ENCODE measurements at regions not wholly inside any gene's neighbourhood (a gene's known extent, or its start where the extent isn't known, plus 50 kb on each side); places are given as distances from the start of the nearest gene placed in this dataset.

DNA sequence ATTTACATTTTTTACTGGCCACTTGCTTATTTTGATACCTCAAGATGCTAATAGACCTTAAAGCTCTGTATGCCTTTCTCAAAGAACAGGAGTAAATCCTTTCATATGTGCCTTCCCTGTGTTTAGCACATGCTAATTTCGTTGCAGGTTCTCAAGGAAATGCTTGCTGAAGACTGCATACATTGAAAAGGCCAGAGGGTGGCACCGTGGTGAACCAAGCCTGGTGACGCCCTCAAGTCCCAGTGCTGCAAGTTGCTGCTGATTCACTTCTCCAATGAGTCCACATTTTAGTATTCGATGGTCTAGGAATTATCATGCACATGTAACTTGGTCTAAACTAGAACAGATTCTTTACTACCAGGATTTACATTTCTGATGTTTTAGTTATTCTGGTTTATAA is 94.1 kb downstream of the CLDN17 start:
- TF ChIP-seq, protein P1, sequence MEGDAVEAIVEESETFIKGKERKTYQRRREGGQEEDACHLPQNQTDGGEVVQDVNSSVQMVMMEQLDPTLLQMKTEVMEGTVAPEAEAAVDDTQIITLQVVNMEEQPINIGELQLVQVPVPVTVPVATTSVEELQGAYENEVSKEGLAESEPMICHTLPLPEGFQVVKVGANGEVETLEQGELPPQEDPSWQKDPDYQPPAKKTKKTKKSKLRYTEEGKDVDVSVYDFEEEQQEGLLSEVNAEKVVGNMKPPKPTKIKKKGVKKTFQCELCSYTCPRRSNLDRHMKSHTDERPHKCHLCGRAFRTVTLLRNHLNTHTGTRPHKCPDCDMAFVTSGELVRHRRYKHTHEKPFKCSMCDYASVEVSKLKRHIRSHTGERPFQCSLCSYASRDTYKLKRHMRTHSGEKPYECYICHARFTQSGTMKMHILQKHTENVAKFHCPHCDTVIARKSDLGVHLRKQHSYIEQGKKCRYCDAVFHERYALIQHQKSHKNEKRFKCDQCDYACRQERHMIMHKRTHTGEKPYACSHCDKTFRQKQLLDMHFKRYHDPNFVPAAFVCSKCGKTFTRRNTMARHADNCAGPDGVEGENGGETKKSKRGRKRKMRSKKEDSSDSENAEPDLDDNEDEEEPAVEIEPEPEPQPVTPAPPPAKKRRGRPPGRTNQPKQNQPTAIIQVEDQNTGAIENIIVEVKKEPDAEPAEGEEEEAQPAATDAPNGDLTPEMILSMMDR (conservative IDR thresholded peaks at IDR 0.05; ENCODE audit: low read depth, low read length), result peak; percentile 67
- TF ChIP-seq EZH2 (IDR thresholded peaks at IDR 0.05; ENCODE audit: low read length, unreplicated experiment), result no peak
- no peaks in the 10 kb centered on the region for H3F3A ChIP-seq (ENCODE audit: low read length, unreplicated experiment)
- no peak overlapping the region for H3K4me2 ChIP-seq (ENCODE audit: low read length)
- peak; percentile 72 for DNase-seq
- intact Hi-C loops (cut with micrococcal nuclease), result no loop called here
- H2AFZ ChIP-seq (ENCODE audit: low read length), result no peak overlapping the region
- peaks cover 32% of the 10 kb centered on the region for H3K27me3 ChIP-seq (ENCODE audit: low read length)
- H3K36me3 ChIP-seq (ENCODE audit: low read depth, low read length), result no peaks in the 10 kb centered on the region
- no peaks in the 10 kb centered on the region for H3K9me2 ChIP-seq (replicated peaks; ENCODE audit: low read length)
- no peak overlapping the region for H3K9ac ChIP-seq (ENCODE audit: low read length)
- BruUV-seq (replicated peaks), result no TSS peak
- H3K79me2 ChIP-seq (ENCODE audit: low read length), result no peaks in the 10 kb centered on the region
- ChIA-PET CTCF (no interaction called here), POLR2A (ENCODE audit: unreplicated experiment) (no interaction called here)
- H4K20me1 ChIP-seq (ENCODE audit: low read length), result no peaks in the 10 kb centered on the region
- no peak for ATAC-seq
- H3K4me3 ChIP-seq (ENCODE audit: low read length), result no peak overlapping the region
- no peak overlapping the region for H3K27ac ChIP-seq (ENCODE audit: low read length)
- H3K4me1 ChIP-seq (ENCODE audit: insufficient read depth, low read length), result no peaks in the 10 kb centered on the region
- no peaks in the 10 kb centered on the region for H3K9me3 ChIP-seq (ENCODE audit: low read length)

DNA sequence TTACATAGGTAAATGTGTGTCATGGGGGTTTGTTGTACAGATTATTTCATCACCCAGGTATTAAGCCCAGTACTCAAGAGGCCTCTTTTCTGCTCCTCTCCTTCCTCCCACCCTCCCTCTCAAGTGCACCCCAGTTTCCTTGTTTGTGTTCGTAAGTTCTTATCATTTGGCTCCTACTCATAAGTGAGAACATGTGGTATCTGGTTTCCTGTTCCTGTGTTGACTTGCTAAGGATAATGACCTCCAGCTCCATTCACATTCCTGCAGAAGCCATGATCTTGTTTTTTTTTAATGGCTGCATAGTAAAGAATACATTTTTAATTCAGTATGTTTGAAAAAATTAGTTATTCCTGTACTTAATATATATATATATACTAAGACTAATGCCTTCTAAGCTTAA is 107.7 kb downstream of the CLDN17 start:
- H2AFZ ChIP-seq (ENCODE audit: low read length), result no peak overlapping the region
- no peaks in the 10 kb centered on the region for H3K4me1 ChIP-seq (ENCODE audit: insufficient read depth, low read length)
- H3F3A ChIP-seq (ENCODE audit: low read length, unreplicated experiment), result no peaks in the 10 kb centered on the region
- H3K9me3 ChIP-seq (ENCODE audit: low read length), result no peaks in the 10 kb centered on the region
- ChIA-PET CTCF (no interaction called here), POLR2A (ENCODE audit: unreplicated experiment) (no interaction called here)
- TF ChIP-seq EZH2 (IDR thresholded peaks at IDR 0.05; ENCODE audit: low read length, unreplicated experiment) (no peak), EZH2phosphoT487 (IDR thresholded peaks at IDR 0.05; ENCODE audit: borderline replicate concordance, low read length) (no peak)
- no peaks in the 10 kb centered on the region for H3K9me2 ChIP-seq (replicated peaks; ENCODE audit: low read length)
- no peak for DNase-seq
- BruUV-seq (replicated peaks), result no TSS peak
- peaks cover 33% of the 10 kb centered on the region for H3K27me3 ChIP-seq (ENCODE audit: low read length)
- no peaks in the 10 kb centered on the region for H3K36me3 ChIP-seq (ENCODE audit: low read depth, low read length)
- intact Hi-C loops (cut with micrococcal nuclease), result no loop called here
- no peak overlapping the region for H3K4me2 ChIP-seq (ENCODE audit: low read length)
- H4K20me1 ChIP-seq (ENCODE audit: low read length), result no peaks in the 10 kb centered on the region
- no peaks in the 10 kb centered on the region for H3K79me2 ChIP-seq (ENCODE audit: low read length)
- H3K27ac ChIP-seq (ENCODE audit: low read length), result no peak overlapping the region
- no peak overlapping the region for H3K9ac ChIP-seq (ENCODE audit: low read length)
- H3K4me3 ChIP-seq (ENCODE audit: low read length), result no peak overlapping the region
- no peak for ATAC-seq

DNA sequence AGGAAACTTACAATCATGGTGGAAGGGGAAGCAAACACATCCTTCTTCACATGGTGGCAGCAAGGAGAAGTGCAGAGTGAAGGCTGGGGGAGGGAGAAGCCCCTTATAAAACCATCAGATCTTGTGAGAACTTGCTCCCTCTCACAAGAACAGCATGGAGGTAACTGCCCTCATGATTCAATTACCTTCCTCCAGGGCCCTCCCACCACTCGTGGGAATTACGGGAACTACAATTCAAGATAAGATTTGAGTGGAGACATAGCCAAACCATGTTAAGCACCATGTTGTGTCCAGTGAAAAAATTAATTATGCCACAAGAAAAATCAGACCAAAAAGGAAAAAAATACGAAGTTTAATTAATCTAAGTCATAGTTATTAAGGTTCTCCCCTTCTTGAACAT is 109.5 kb downstream of the CLDN17 start:
- H3K4me3 ChIP-seq (ENCODE audit: low read length), result no peak overlapping the region
- TF ChIP-seq EZH2 (IDR thresholded peaks at IDR 0.05; ENCODE audit: low read length, unreplicated experiment), result no peak
- TF ChIP-seq, protein P1 (conservative IDR thresholded peaks at IDR 0.05; ENCODE audit: low read depth, low read length), result no peak
- TF ChIP-seq EZH2phosphoT487 (IDR thresholded peaks at IDR 0.05; ENCODE audit: borderline replicate concordance, low read length), result no peak
- DNase-seq (no peak), ATAC-seq (no peak)
- no peaks in the 10 kb centered on the region for H3K4me1 ChIP-seq (ENCODE audit: insufficient read depth, low read length)
- H3K9me3 ChIP-seq (ENCODE audit: low read length), result no peaks in the 10 kb centered on the region
- H3K4me2 ChIP-seq (ENCODE audit: low read length), result no peak overlapping the region
- H3K79me2 ChIP-seq (ENCODE audit: low read length), result no peaks in the 10 kb centered on the region
- H3K9me2 ChIP-seq (replicated peaks; ENCODE audit: low read length), result no peaks in the 10 kb centered on the region
- no peaks in the 10 kb centered on the region for H3K36me3 ChIP-seq (ENCODE audit: low read depth, low read length)
- H3K27me3 ChIP-seq (ENCODE audit: low read length), result peaks cover 24% of the 10 kb centered on the region
- intact Hi-C loops (cut with micrococcal nuclease), result no loop called here
- no peaks in the 10 kb centered on the region for H4K20me1 ChIP-seq (ENCODE audit: low read length)
- H3F3A ChIP-seq (ENCODE audit: low read length, unreplicated experiment), result no peaks in the 10 kb centered on the region
- no peak overlapping the region for H3K9ac ChIP-seq (ENCODE audit: low read length)
- ChIA-PET CTCF (no interaction called here), POLR2A (ENCODE audit: unreplicated experiment) (no interaction called here)
- H2AFZ ChIP-seq (ENCODE audit: low read length), result no peak overlapping the region
- no peak overlapping the region for H3K27ac ChIP-seq (ENCODE audit: low read length)
- no TSS peak for BruUV-seq (replicated peaks)

All from PC-3 (cell line).